HL-60 (cell line): ENCODE measurements at regions not wholly inside any gene's neighbourhood (a gene's known extent, or its start where the extent isn't known, plus 50 kb on each side); places are given as distances from the start of the nearest gene placed in this dataset.

Experiments used
- DNase-seq, 2 experiments: peaks; one replicate each; pipeline ENCODE4 v3.0.0-alpha.2; 2010 to 2020; ENCODE audit warnings: low read depth in 1 of 2, low spot score in 1 of 2
- H3K27ac ChIP-seq: fragments of 250-450 bp; sonication (Bioruptor Pico); replicated peaks from 2 replicates; pipeline ENCODE4 v1.5.1; 2020; ENCODE audit warnings: mild to moderate bottlenecking, moderate library complexity
- H3K27me3 ChIP-seq: fragments of 250-450 bp; sonication (Bioruptor Pico); 2 replicates; pipeline ENCODE4 v1.5.1; 2021; ENCODE audit warnings: mild to moderate bottlenecking, moderate library complexity; ENCODE audit not compliant: insufficient read depth, poor library complexity, severe bottlenecking
- H3K4me3 ChIP-seq: replicated peaks from 2 replicates; pipeline ENCODE4 v1.5.1; 2011; ENCODE audit warnings: mild to moderate bottlenecking, control low read depth, low read length; ENCODE audit not compliant: insufficient read depth
- GABPA ChIP-seq: IDR thresholded peaks from 2 replicates; pipeline ENCODE4 v1.6.1; 2012; ENCODE audit warnings: low read depth
- POLR2AphosphoS5 ChIP-seq: IDR thresholded peaks from 2 replicates; pipeline ENCODE4 v1.6.1; 2012; ENCODE audit warnings: low read depth
- SPI1 ChIP-seq: IDR thresholded peaks from 2 replicates; pipeline ENCODE4 v1.6.1; 2012; ENCODE audit warnings: low read depth, mild to moderate bottlenecking, borderline replicate concordance
- TF ChIP-seq, protein P1 (sequence below): IDR thresholded peaks from 2 replicates; pipeline ENCODE4 v1.6.1; 2012; ENCODE audit warnings: low read depth; ENCODE audit not compliant: insufficient replicate concordance
- TF ChIP-seq, protein P2 (sequence below): IDR thresholded peaks from one replicate; pipeline ENCODE4 v1.5.1; 2011; ENCODE audit warnings: low read length, control low read depth, inconsistent platforms; ENCODE audit not compliant: insufficient read depth

DNA sequence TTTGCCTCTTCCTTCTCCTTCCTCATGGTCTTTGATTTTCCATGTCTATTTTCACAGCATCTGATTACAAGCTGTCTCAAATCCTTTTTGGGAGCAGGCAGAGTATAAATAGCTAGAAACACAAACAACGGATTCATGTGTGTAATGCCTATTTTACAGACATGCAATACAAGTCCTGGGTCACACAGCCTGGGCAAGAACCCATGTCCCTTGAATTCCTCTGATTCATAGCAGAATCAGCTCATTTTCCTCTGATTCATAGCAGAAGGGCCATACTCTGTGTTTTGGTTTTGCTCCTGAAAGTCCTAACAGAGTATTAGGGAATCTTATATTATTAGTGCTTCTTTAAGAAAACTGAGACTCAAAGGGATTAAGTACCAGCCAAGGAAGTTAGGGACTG, 71.3 kb downstream of the IRX5 start:
- no peak for DNase-seq
- H3K4me3 ChIP-seq = no peak overlapping the region
- H3K27ac ChIP-seq = no peak overlapping the region
- no peaks in the 10 kb centered on the region for H3K27me3 ChIP-seq
- TF ChIP-seq, protein P1, sequence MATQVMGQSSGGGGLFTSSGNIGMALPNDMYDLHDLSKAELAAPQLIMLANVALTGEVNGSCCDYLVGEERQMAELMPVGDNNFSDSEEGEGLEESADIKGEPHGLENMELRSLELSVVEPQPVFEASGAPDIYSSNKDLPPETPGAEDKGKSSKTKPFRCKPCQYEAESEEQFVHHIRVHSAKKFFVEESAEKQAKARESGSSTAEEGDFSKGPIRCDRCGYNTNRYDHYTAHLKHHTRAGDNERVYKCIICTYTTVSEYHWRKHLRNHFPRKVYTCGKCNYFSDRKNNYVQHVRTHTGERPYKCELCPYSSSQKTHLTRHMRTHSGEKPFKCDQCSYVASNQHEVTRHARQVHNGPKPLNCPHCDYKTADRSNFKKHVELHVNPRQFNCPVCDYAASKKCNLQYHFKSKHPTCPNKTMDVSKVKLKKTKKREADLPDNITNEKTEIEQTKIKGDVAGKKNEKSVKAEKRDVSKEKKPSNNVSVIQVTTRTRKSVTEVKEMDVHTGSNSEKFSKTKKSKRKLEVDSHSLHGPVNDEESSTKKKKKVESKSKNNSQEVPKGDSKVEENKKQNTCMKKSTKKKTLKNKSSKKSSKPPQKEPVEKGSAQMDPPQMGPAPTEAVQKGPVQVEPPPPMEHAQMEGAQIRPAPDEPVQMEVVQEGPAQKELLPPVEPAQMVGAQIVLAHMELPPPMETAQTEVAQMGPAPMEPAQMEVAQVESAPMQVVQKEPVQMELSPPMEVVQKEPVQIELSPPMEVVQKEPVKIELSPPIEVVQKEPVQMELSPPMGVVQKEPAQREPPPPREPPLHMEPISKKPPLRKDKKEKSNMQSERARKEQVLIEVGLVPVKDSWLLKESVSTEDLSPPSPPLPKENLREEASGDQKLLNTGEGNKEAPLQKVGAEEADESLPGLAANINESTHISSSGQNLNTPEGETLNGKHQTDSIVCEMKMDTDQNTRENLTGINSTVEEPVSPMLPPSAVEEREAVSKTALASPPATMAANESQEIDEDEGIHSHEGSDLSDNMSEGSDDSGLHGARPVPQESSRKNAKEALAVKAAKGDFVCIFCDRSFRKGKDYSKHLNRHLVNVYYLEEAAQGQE = no peak
- TF ChIP-seq, protein P2, sequence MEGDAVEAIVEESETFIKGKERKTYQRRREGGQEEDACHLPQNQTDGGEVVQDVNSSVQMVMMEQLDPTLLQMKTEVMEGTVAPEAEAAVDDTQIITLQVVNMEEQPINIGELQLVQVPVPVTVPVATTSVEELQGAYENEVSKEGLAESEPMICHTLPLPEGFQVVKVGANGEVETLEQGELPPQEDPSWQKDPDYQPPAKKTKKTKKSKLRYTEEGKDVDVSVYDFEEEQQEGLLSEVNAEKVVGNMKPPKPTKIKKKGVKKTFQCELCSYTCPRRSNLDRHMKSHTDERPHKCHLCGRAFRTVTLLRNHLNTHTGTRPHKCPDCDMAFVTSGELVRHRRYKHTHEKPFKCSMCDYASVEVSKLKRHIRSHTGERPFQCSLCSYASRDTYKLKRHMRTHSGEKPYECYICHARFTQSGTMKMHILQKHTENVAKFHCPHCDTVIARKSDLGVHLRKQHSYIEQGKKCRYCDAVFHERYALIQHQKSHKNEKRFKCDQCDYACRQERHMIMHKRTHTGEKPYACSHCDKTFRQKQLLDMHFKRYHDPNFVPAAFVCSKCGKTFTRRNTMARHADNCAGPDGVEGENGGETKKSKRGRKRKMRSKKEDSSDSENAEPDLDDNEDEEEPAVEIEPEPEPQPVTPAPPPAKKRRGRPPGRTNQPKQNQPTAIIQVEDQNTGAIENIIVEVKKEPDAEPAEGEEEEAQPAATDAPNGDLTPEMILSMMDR = no peak
- no peak for TF ChIP-seq POLR2AphosphoS5
- TF ChIP-seq GABPA = no peak
- no peak for TF ChIP-seq SPI1

DNA sequence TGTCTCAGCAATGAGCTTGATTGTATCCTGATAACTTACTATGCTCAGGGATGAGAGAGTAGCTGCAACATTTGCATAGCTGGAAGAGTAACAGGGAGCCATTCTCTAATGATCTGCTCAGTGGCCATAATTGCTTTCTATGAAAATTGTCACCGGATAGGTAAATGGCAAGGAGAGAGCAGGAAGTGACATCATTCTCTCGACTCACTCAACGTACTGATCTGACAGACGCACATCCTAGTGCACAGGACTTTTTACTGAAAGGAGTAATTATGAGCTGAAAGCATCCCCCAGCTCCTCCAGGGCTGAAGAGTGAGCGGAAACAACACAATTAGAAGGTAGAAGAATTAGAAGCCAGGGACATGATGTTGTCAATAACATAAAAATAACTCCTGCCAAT, 71.8 kb downstream of the IRX5 start:
- Histone ChIP-seq H3K27me3 (no peaks in the 10 kb centered on the region), H3K27ac (no peak overlapping the region), H3K4me3 (no peak overlapping the region)
- DNase-seq = no peak
- TF ChIP-seq SPI1 (no peak), POLR2AphosphoS5 (no peak)
- TF ChIP-seq, protein P1 = no peak

DNA sequence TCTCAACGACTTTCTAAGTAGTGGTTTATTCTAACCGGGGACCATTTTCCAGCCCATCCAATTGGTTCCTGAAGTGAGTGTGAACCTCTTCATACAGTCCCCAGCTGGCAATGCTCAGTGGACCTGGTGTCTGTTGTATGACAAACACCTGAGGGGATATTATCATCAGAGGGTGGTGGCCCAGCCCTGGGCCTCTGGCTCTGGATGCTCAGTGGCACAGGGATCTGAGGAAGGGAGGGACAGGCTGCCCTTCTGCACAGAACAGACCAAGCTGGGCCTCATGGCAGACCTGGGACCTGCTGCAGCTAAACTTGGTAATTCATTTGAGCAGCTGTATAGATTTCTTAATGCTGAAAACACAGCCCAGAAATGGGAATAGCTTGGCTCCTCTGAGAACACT, 72.6 kb downstream of the IRX5 start:
- Histone ChIP-seq H3K4me3 (no peak overlapping the region), H3K27me3 (no peaks in the 10 kb centered on the region), H3K27ac (no peak overlapping the region)
- TF ChIP-seq GABPA (no peak), POLR2AphosphoS5 (no peak), SPI1 (no peak)
- TF ChIP-seq, protein P1 = no peak
- DNase-seq = no peak

DNA sequence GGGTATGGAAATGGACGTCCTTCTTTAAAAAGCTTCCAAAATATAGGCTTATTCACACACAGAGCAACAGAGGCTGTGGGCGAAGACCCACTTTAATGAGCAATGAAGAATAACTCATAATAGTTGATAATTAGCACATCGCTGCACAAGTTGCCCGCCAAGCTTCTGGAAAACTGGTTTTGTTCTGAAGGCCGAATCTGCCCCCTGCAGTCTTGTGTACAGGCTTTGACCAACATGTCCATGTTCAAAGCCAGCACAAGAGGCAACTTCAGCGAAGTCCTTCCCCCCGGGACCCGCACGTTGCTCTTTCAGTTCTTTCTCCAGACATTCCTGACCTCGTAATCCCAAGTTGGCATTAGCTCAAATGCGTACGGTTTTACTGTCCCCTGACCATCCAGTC, 73.3 kb downstream of the IRX5 start:
- no peak overlapping the region for H3K4me3 ChIP-seq
- H3K27ac ChIP-seq = no peak overlapping the region
- no peak for DNase-seq
- no peaks in the 10 kb centered on the region for H3K27me3 ChIP-seq
- no peak for TF ChIP-seq SPI1
- TF ChIP-seq GABPA = no peak
- TF ChIP-seq, protein P2 = no peak
- TF ChIP-seq POLR2AphosphoS5 = no peak
- TF ChIP-seq, protein P1 = no peak
